GM21447 (cell line): ENCODE measurements at regions not wholly inside any gene's neighbourhood (a gene's known extent, or its start where the extent isn't known, plus 50 kb on each side); places are given as distances from the start of the nearest gene placed in this dataset.
A peak's percentile ranks its signal among the peaks of the same experiment; 100 is the strongest.

Experiments used
- ATAC-seq: cut with Tn5 transposase; IDR thresholded peaks from one replicate; pipeline ENCODE4 v1.9.1; 2021; ENCODE audit not compliant: unreplicated experiment

GRCh38 chr5:164560216-164560615, 1054.8 kb downstream of the MAT2B start:
- no peak for ATAC-seq

GRCh38 chr5:164561933-164562872, 1056.8 kb downstream of the MAT2B start:
- no peak for ATAC-seq

- no peak for ATAC-seq
Observed at GRCh38 chr5:164563370-164563769, 1058.0 kb downstream of the MAT2B start.

- ATAC-seq, result no peak
Observed at GRCh38 chr5:164573397-164573796, 1068.0 kb downstream of the MAT2B start.

- no peak for ATAC-seq
Observed at GRCh38 chr5:164577201-164577600, 1071.8 kb downstream of the MAT2B start.

- no peak for ATAC-seq
Observed at GRCh38 chr5:164577742-164578141, 1072.3 kb downstream of the MAT2B start.

GRCh38 chr5:164578401-164578800, 1073.0 kb downstream of the MAT2B start:
- no peak for ATAC-seq

- no peak for ATAC-seq
Observed at GRCh38 chr5:164578911-164579310, 1073.5 kb downstream of the MAT2B start.

- no peak for ATAC-seq
Observed at GRCh38 chr5:164580155-164580554, 1074.7 kb downstream of the MAT2B start.

GRCh38 chr5:164581889-164582288, 1076.5 kb downstream of the MAT2B start:
- no peak for ATAC-seq

GRCh38 chr5:164593982-164594381, 1088.6 kb downstream of the MAT2B start:
- no peak for ATAC-seq

- peak; percentile 89 for ATAC-seq
Observed at GRCh38 chr5:164597293-164597900, 1092.0 kb downstream of the MAT2B start.

- no peak for ATAC-seq
Observed at GRCh38 chr5:164600274-164600673, 1094.9 kb downstream of the MAT2B start.

GRCh38 chr5:164600929-164601535, 1095.6 kb downstream of the MAT2B start:
- no peak for ATAC-seq

- no peak for ATAC-seq
Observed at GRCh38 chr5:164608507-164608906, 1103.1 kb downstream of the MAT2B start.

- ATAC-seq, result no peak
Observed at GRCh38 chr5:164610374-164610773, 1105.0 kb downstream of the MAT2B start.

- no peak for ATAC-seq
Observed at GRCh38 chr5:164614707-164615106, 1109.3 kb downstream of the MAT2B start.

GRCh38 chr5:164617290-164617689, 1111.9 kb downstream of the MAT2B start:
- ATAC-seq, result no peak

GRCh38 chr5:164627021-164627420, 1121.6 kb downstream of the MAT2B start:
- ATAC-seq, result no peak

- ATAC-seq, result no peak
Observed at GRCh38 chr5:164636456-164636855, 1131.0 kb downstream of the MAT2B start.

GRCh38 chr5:164637931-164638521, 1132.6 kb downstream of the MAT2B start:
- no peak for ATAC-seq
